ENCODE measurements at regions not wholly inside any gene's neighbourhood (a gene's known extent, or its start where the extent isn't known, plus 50 kb on each side); places are given as distances from the start of the nearest gene placed in this dataset.
"Not testable (repeated sequence)": the region's sequence is repeated elsewhere in the genome, so short reads cannot be mapped to it uniquely, and the experiment has no call there.

DNA sequence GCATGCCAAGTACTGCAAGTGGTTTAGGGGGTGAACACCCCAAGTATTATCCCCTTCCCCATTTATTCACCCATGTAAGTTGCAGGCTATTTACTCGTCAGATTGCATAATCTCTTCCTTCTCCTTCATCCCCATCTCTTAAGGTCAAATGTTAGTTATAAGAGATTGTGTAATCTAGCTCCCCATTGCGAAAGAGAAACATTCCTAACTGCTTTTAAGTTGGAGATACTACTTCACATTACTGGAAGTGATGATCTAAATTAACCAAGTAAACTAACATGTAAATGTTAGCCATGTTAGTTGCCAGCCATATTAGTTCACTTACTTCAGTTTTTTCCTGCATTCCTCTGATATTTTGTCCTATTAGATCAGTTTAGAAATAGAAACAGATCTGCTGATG lies 262.3 kb downstream of the TAF11L14 start:
- DNase-seq: no peak

DNA sequence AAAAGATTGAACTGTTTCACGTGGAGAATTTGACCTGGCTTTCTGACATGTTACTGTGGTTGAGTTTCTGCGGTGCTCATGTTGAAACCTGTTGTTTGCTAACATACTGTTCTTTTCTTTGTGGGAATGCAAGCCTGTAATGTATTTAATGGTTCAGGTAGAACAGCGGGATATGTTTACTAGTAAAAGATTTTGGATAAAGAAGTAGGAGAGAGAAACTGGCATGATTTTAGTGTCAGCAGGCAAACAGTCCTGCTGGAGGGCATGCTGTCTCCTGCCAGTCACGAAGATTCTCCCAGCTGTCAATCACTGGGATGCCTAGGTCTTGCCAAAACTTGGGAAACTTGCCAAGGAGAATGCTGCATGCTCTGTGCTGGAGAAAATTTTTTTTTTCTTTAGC lies 263.5 kb downstream of the TAF11L14 start:
- DNase-seq: no peak

DNA sequence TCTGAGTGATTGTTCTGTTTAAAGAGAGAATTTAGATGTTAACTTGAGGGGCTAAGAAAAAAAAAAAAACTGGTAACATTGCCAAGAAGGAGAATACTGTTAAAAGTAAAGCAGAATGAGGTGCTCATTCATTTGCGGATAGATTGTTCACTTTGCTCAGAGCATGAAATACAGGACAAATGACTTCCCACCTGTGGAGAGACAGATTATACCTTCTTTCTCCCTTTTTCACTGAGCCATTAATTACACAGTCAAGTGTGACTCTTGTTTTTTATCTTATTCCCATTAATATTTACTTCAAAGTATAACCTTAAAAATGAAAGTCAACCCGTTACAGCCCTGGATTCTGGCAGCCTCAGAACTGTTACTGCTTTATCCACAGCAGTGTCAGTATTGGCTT lies 264.5 kb downstream of the TAF11L14 start:
- DNase-seq: no peak

DNA sequence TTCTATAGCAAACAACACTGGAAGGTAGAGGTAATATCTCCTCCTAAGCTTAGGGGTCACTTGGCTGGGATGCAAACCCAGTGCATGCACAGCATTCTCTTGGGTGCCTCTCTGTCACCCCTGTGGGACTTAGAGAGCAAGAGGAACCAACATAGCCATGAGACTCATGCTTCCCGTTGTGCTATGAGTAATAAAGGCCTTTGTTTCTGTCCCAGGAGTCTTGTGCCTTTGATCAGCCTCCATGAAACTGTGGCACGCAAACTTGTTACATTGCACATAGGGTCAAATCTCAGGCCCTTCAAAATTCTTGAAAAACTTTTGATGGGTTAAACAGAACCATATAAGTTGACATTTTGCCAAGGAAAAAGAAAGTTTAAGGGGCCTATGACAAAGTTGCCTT lies 272.8 kb downstream of the TAF11L14 start:
- no peak for DNase-seq

DNA sequence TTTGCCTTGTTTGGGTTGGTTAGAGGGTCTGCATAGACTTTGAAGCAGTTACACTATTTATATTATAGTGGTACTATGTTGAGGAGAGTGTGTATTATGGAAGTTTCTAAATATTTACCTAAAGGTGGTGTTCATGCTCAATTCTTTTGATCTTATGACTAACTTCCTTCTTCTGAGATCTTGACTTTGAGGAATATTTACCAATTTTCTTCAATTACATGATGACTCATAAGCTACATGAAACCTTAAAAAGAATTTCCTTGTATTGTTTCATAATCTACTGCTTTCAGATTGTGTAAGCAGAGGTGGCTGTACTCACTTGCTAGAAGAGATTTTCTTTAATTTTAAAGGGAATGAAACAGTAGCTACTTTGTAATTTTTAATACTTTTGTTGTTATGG lies 276.1 kb downstream of the TAF11L14 start:
- DNase-seq: no peak

DNA sequence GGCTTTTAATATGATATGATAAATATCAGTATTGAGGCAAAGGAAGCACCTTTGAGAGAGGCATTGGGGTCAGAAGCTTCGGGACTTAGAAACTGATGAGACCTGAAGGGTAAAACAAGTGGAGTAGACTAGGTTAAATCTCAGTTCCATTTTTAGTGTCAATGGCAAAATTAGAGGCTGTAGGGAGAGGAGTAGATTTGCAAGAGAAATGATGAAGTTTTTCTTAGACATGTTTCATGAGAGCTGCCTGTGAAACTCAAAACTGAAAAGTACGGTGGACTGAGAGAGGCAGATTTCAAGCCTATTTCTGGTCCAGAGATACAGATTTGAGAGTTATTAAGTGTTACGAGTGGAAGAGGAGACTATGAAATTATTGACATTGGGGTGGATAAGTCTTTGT lies 278.5 kb downstream of the TAF11L14 start:
- DNase-seq: no peak

DNA sequence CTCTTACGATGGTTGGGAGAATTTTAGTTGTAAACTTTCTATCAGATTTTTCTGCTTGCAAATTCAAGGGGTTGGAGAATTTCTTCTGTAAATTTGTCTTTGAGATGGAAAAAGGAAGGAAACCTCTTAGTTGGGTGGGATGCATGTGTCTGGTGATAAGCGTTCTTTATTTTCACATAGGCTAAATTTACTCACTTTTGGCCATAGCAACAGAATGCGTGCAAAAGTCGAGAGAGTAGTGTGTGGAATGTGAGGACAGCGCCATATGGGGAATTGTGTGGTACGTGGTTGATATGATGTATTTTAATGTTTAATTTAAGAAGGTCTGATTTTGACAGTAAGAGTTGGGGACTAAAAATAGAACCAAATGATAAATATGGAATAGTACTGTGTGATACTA lies 282.2 kb downstream of the TAF11L14 start:
- no peak for DNase-seq

DNA sequence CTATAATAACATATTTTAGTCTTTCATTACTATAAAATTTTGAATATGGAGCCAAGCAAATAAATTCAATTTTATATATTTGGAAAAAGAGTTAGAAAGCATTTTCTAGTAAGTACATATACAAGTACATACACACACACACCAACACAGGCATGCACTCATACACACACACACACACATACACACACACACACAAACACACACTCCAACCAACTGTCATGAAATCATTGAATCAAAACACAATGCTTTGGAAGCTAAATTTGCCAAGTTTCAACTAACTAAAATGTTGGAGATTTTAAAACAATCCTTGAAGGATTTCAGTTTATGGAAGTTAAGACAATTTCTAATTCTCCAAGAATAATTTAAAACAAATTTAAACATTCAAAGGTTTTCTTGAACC lies 283.2 kb downstream of the TAF11L14 start:
- DNase-seq: no peak

DNA sequence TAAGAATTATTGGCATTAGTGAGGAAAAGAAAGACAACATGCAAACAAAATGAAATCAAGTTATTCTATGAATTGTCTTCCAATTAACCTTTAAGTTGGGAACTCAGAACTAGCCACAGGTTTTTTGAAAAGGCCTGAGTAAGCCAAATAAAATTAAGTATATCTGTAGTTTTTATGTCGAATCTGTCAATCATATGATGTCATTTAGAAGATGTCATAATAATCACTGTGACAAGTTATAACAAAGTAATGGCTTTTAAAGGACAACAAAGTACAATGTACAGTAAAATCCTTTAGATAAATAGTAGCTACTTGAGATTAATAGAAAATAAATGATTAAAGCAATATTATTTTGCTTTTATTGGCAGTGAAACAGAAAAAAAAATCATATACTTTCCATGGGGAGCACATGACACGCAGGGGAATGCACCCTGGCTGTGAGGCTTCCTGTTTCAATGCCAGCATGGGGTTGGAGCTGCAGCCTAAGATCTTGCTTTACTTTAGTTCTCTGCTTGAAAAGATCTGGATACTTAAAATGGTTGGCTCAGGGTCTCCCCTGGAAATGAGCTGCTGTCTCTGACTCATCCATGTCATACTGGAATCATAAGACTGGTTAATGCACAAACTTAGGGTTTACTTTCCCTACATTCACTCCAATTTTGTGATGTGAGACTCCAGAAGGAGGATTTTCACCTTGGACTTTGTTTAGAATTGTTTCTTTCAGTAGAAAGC lies 284.3 kb downstream of the TAF11L14 start:
- DNase-seq: no peak

DNA sequence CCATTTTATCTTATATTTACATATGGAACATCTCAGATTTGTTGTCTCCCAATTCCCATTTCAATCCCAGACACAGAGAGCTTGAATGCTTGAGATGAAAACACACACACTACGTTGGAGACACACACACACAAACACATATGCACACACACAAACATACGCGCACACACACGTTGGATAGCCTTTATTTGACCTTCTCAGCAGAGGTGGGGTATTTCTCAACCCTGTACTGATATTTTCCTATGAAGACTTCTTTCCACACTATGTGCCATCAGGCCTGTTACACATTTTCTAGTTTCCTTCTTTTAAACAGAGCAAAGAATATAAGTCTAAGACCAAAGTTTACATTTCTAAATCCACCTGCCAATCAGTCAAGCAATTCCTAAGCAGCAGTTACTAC lies 291.0 kb downstream of the TAF11L14 start:
- no peak for DNase-seq

DNA sequence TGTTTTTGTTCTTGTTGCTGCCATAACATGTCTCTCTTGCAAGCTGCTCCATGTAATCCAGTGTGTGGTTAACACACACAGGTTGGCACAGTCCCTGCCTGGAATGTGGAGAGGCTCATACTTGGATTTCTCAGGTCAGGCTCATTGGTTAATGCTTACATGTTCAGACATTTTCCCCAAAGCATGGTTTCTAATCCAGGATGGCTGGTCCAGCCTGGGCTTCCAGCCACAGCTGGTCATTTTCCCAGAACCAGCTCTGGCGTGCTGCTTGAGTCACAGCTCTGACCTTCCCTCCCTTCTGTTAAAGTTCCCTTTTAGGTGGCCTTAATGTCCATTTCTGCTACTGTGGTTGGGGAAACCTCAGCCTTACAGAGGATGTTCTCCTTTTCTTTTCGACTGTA lies 294.3 kb downstream of the TAF11L14 start:
- DNase-seq: no peak

DNA sequence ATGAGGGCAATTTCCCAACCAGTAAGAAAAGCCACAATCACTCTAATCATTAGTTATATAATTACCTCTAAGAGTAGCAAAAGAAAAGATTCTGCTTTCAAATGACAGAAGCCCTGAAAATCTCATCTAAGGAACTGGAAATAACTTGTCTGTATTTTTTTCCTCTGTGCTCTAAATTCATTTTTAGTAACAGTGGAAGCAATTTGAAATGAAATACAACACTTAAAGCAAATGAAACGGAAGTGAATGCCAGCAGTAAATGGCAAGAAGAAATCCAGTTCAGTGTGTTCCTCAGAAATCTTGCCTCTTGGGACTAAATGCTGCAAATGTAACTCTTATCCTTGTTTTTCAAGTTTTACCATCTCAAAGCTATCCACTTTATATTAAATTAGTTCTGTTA lies 294.9 kb downstream of the TAF11L14 start:
- no peak for DNase-seq

DNA sequence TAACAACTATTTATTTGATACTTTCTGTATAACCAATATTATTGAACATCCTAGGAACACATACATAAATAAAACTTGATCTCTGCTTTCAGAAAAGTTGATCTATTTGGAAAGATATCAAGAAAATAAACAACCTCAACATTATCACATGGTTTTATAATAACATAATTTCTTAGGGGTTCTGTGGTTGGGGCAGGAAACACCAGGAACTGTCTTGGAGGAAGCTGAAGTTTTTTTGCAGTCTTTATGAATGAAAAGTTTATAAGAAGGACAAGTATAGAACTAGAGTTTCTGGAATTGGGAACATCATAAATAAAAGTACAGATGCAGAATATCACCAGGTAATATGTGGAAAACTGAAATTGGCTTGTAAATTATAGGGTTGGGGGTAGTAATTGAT lies 296.1 kb downstream of the TAF11L14 start:
- DNase-seq: no peak

DNA sequence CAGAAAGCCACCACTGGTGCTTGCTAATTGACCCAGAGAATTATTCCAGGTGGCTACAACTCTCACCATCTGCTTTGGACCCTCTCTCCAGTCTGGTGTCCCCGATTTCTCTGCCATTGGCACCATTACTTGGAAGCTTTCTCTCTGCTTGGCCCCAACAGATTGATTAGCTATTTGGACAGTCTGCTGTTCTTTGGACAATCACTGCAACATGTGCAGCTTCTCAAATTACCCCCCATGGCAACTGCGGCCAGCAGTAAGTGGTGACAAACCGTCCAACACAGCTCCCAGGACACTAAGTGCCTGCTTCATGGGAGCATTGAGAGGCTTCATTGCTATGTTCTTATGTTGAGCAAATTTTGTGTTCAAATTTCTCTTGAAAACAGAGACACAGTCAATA lies 309.8 kb downstream of the TAF11L14 start:
- DNase-seq: no peak

DNA sequence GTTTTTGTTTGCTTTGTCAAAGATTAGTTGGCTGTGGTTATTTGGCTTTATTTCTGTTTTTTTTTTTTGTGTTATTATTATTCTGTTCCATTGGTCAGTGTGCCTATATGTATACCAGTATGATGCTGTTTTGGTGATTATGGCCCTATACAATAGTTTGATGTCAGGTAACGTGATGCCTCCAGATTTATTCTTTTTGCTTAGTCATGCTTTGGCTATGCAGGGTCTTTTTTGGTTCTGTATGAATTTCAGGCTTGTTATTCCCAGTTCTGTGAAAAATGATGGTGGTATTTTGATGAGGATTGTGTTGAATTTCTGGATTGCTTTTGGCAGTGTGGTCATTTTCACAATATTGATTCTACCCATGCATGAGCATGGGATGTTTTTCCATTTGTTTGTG lies 312.8 kb downstream of the TAF11L14 start:
- DNase-seq: no peak

DNA sequence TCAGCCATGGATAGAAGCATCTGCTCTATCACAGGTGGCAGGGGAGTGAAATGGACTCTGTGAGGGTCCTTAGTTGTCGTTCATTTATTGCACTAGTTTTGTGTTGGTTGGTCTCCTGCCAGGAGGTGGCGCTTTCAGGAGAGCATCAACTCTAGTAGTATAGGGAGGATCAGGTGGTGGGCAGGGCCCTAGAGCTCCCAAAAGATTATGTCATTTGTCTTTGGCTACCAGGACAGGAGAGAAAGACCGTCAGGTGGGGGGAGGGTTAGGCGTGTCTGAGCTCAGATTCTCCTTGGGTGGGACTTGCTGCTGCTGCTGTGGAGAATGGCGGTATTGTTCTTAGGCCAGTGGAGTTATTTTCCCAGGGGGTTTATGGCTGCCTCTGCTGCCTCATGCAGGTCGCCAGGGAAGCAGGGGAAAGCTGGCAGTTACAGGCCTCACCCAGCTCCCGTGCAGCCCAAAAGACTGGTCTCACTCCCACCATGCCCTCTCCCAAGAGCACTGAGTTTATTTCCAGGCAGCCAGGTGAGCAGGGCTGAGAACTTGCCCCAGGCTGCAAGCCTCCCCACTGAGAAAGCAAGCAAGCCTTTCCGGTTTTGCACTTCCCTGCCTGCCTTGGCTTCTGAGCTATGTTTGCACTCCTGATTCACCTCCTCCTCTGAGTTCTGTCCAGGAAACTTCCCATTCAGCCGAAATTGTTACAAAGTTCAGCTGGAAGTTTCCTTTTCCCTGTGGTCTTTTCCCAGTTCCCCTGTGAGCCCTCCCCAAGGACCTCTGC lies 317.3 kb downstream of the TAF11L14 start:
- DNase-seq: no peak

DNA sequence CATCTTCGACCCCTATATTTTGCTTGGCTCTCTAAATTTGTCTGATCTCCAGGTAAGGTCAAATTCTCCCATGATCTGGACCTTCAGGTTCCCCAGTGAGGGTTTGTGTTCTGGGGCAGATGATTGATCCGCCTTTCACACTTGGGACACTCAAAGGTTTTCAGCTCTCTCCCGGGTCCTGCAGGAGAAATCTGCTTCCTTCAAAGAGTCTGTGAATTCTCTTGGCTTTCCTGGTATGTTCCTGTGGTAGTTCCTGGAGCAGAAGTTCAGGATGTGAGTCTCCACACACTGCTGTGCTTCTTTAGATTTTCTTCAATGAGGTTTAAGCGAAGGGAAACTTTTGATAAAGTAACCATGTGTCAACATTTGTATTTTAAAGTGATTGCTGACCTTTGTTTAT lies 318.0 kb downstream of the TAF11L14 start:
- DNase-seq: no peak

DNA sequence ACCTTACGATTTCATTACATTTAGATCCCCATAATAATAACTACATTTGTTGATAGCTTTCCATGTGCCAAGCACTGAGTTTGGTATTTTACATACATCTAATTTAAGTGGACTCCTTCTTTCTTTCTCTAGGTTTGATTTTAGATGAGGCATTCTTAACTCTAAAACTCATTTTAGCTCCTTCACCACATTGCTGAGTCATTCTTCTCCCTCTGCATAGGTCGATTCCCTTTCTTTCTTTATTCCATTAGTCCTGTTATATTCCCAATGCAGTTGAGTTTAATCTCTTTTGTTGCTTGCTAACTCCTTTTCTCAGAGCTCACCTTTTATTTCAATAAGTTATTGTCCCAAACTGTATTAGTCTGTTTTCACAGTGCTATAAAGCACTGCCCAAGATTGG lies 329.8 kb downstream of the TAF11L14 start:
- no peak for DNase-seq

DNA sequence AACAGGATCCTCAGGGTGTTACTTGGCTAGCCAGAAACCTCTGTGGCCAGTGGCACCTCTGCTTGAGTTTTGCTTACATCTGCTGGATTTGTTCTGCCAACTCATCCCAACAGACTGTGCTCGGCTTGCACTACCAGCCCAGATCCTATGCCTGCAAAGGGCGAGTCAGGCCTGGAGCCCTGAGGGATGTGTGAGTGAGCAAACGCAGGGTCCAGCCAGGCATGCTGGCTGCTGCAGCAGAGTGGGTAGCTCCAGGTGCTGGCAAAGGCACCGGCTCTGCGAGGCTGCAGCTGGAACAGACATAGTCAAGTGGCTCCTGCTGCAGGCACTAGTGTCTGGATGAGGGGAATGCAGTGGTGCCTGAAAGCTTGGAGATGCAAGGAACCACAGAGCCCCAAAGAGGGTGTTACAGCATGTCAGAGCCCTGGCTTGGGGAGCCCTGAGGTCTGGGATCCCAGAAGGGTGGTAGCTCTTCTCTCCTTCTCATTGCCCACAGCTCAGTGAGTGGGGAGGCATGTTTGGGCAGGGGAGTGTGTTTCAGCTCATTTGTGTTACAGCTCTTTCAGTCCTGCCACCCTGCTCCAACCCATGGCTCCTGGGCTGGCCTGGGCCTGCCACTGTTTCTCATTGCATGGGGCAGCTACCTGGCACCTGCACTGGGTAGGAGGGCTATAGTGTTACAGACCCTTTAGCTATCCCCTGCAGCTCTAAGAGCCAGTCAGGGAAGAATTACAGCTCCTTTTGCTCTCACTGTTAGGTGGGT lies 332.6 kb downstream of the TAF11L14 start:
- no peak for DNase-seq

DNA sequence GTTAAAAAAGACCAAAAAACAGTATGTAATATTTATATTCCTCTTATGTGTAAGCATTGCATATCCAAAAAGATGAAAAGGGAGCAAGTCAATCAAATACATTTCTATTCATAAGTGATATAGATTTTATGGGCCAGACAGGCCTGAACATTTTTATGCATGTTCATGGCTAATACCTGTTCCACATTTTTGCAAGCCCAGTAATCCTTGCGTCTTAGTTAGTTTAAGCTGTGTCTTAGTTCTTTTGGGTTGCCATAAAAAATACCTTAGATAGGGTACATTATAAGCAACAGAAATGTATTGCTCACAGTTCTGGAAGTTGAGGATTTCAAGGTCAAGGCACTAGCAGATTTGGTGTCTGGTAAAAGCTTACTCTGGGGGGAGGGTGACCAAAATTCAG lies 342.1 kb downstream of the TAF11L14 start:
- no peak for DNase-seq

DNA sequence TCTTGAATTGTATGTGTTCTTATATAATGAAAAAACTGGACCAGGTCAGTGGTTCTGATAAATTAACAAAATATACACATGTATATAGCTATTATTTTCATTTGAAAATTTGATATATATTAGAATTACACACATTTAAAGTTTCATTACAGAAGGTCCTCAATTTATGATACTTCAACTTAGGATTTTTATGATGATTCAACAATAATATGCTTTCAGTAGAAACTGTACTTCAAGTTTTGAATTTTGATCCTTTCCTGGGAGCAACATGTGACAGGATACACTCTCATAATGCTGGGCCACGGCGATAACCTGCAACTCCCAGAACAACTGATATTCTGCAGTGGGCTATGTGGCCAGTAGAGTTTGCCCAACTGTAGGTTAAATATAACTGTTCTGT lies 344.7 kb downstream of the TAF11L14 start:
- DNase-seq: no peak

DNA sequence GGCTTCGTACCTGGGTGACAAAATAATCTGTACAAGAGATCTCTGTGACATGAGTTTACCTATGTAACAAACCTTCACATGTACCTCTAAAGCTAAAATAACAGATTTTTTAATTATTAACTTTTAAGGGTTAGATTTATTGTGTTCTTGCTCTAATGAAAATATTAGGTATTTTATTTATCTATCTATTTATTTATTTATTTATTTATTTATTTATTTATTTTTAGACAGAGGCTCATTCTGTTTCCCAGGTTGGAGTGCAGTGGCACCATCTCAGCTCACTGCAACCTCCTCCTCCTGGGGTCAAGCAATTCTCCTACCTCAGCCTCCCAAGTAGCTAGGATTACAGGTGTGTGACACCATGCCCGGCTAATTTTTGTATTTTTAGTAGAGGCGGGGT lies 348.4 kb downstream of the TAF11L14 start:
- not testable (repeated sequence) for DNase-seq

DNA sequence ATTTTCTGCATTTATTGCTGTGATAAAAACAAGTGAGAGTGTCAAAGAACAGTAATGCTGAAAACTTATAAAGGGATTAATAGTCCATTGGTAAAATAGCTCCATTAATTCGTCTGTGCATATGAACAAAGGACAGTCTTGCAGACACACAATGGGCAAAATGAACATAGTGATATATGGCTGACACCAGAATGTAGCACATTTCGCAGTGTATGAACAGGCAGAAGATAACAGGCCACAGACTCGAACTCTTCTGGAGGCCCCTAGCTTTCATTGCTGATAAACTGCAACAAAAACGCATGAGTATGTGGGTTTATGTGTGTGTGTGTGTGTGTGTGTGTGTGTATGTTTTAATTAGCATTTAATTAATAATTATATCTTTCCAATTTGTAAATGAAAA lies 354.8 kb downstream of the TAF11L14 start:
- DNase-seq: no peak
